HEK293 (cell line): ENCODE measurements at regions not wholly inside any gene's neighbourhood (a gene's known extent, or its start where the extent isn't known, plus 50 kb on each side); places are given as distances from the start of the nearest gene placed in this dataset.

ENCODE experiments used
- KLF7 ChIP-seq: fragments of 450-650 bp; formaldehyde crosslinking; IDR thresholded peaks from 2 replicates; pipeline ENCODE4 v1.5.1; 2016; ENCODE audit warnings: missing biosample characterization, missing genetic modification characterization, borderline replicate concordance
- ZNF24 ChIP-seq: fragments of 450-650 bp; formaldehyde crosslinking; IDR thresholded peaks from 2 replicates; pipeline ENCODE4 v1.5.1; 2016; ENCODE audit warnings: missing biosample characterization, missing genetic modification characterization
- ZSCAN16 ChIP-seq: fragments of 450-650 bp; formaldehyde crosslinking; IDR thresholded peaks from 2 replicates; pipeline ENCODE4 v1.5.1; 2016; ENCODE audit warnings: missing biosample characterization, missing genetic modification characterization
- TF ChIP-seq, protein P1 (sequence below): sonication (generic); formaldehyde crosslinking; IDR thresholded peaks from 2 replicates; pipeline ENCODE4 v1.8.1; 2022; ENCODE audit warnings: mild to moderate bottlenecking, moderate library complexity, missing genetic modification reagents

DNA sequence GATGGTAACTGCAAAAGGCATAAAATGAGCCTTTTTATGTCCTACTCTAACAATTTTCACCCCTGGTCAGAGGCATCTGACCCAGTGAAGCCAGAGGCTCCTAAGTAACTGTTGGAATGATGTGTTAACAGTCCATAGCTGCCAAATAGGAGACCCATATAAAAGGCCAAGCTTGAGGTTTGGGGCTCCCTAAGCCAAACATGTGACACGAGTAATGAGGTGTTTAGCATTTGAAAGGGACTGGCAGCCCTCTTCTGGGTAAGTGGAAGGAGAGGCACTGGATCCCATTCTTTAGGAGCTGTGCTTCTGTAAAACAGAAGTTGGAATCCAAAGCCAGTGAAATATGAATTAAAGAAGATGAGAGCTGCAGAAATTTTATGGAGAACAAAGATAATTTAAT lies 100.6 kb upstream of the PNPLA4 start:
- TF ChIP-seq ZSCAN16 (no peak), KLF7 (no peak), ZNF24 (tag by site-specific recombination) (no peak)
- TF ChIP-seq, protein P1, sequence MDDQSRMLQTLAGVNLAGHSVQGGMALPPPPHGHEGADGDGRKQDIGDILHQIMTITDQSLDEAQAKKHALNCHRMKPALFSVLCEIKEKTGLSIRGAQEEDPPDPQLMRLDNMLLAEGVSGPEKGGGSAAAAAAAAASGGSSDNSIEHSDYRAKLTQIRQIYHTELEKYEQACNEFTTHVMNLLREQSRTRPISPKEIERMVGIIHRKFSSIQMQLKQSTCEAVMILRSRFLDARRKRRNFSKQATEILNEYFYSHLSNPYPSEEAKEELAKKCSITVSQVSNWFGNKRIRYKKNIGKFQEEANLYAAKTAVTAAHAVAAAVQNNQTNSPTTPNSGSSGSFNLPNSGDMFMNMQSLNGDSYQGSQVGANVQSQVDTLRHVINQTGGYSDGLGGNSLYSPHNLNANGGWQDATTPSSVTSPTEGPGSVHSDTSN (CRISPR knock-in tag), result no peak
